IPS DF 6.9 (cell line): ENCODE measurements at regions not wholly inside any gene's neighbourhood (a gene's known extent, or its start where the extent isn't known, plus 50 kb on each side); places are given as distances from the start of the nearest gene placed in this dataset.

Source experiments
- DNase-seq: peaks from one replicate; pipeline ENCODE4 v3.0.0-alpha.2; 2013; ENCODE audit warnings: low read depth, low spot score
- H3K27ac ChIP-seq: one replicate; pipeline ENCODE4 v1.5.1; 2013; ENCODE audit warnings: low read length, control low read depth
- H3K27me3 ChIP-seq: 2 replicates; pipeline ENCODE4 v1.6.1; 2013; ENCODE audit warnings: mild to moderate bottlenecking, low read length; ENCODE audit not compliant: control insufficient read depth, insufficient read depth
- H3K36me3 ChIP-seq: 2 replicates; pipeline ENCODE4 v1.6.1; 2013; ENCODE audit warnings: low read length; ENCODE audit not compliant: control insufficient read depth, insufficient read depth
- H3K4me1 ChIP-seq: 2 replicates; pipeline ENCODE4 v1.6.1; 2013; ENCODE audit warnings: low read length; ENCODE audit not compliant: control insufficient read depth, insufficient read depth
- H3K4me3 ChIP-seq: 2 replicates; pipeline ENCODE4 v1.5.1; 2013; ENCODE audit warnings: mild to moderate bottlenecking, low read length
- H3K9me3 ChIP-seq: 2 replicates; pipeline ENCODE4 v1.6.1; 2013; ENCODE audit warnings: low read length, inconsistent platforms; ENCODE audit not compliant: control insufficient read depth, insufficient read depth
- WGBS: extraction: QIAGEN DNeasy Blood & Tissue Kit; methylation state at CpG from one replicate; pipeline ENCODE4 v1.1.7; 2013; ENCODE audit warnings: mixed read lengths, missing lambda C conversion rate; ENCODE audit not compliant: insufficient read length, insufficient coverage; 5-methylcytosine and 5-hydroxymethylcytosine counted together

DNA sequence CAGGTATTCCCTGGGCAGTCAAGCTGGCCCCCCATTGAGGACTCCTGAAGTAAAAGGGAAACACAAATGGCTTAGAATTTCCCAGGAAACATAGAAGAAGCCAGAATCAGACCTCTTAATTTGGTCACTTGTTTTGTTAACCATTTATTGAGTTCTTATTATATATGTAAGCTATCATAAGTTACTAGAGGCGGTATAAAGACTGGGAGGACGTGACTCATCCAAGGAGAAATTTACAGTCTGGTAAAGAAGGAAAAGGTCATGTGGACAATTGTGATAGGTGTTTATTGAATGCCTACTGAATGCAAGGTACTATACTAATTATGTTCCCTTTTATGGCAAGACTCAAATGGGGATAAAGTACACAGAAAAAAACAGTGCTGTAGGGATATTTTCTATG, 146.7 kb downstream of the DYRK2 start:
- Histone ChIP-seq H3K4me1 (no peaks in the 10 kb centered on the region), H3K36me3 (no peaks in the 10 kb centered on the region), H3K27me3 (no peaks in the 10 kb centered on the region), H3K4me3 (no peak overlapping the region), H3K9me3 (no peaks in the 10 kb centered on the region), H3K27ac (no peak overlapping the region)
- no peak for DNase-seq
- WGBS = no CpG with 5 or more reads among the region's 2 CpGs

DNA sequence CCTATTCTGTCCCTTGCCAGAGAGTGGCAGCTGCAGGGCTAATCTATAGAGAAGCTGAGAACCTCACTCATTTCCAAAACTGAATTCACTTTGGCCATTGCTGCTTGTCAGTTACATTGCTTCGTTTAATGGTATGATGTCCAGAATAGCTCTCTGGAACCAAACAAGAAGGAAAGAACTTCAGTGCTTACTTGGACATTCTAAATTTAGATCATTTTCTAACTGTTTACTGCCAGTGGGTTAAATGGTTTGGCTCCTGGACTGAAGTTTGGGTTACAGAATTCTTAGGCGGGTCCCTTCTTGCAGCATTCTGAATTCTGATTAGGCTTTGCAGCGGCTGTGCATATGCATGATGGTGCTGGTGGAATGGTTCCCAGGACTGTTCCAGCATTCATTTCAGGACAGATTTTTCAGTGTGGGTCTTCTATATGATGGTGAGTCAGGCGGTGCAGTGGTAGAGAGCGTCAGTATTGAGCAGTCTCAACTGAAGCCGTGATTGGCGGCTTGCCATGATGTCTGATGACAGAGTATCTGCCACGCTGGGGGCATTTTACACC, 148.7 kb downstream of the DYRK2 start:
- no CpG with 5 or more reads among the region's 8 CpGs for WGBS
- no peaks in the 10 kb centered on the region for H3K4me1 ChIP-seq
- H3K36me3 ChIP-seq = no peaks in the 10 kb centered on the region
- no peak for DNase-seq
- no peaks in the 10 kb centered on the region for H3K9me3 ChIP-seq
- no peak overlapping the region for H3K4me3 ChIP-seq
- H3K27ac ChIP-seq = no peak overlapping the region
- H3K27me3 ChIP-seq = no peaks in the 10 kb centered on the region

DNA sequence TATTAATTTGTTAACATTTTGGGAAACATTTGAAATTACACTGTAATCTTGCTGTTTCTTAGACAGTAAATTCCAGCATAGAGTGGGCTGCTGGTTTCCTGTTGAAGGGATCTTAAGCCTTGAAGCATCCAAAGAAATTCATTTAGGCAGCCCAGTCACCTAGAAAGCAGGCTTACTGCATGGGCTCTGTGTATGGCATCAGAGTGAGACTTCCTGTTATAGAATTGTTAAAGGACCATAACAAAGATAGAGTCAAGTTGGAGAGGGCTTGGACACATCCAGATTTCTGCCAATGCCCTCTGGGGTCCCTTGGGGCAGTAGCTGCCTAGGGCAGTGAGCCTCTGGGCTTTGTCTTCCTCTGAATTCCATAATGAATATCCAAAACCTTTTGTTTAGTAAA, 149.2 kb downstream of the DYRK2 start:
- H3K9me3 ChIP-seq = no peaks in the 10 kb centered on the region
- no peak overlapping the region for H3K27ac ChIP-seq
- H3K36me3 ChIP-seq = no peaks in the 10 kb centered on the region
- H3K27me3 ChIP-seq = no peaks in the 10 kb centered on the region
- no peak overlapping the region for H3K4me3 ChIP-seq
- no peaks in the 10 kb centered on the region for H3K4me1 ChIP-seq
- DNase-seq = no peak

DNA sequence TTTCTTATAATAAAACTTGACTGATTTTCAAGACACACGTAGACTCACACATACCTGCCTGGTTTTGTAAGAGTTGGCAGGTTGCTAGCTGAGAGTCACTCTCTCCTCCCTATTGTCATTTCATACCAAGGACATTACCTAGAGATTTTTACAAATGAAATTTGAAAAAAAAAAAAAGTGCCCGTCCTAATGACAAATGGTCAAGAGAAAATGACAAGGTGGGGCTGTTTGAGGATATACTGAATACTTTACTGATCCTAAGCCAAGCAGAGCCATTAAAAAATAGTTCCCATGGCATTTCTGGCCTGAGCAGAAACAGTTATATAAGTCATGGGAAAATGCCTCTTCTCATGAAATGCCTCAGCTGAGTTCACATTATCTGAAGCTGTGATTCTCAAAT, 150.2 kb downstream of the DYRK2 start:
- no peaks in the 10 kb centered on the region for H3K4me1 ChIP-seq
- no peaks in the 10 kb centered on the region for H3K9me3 ChIP-seq
- DNase-seq = no peak
- H3K36me3 ChIP-seq = no peaks in the 10 kb centered on the region
- H3K4me3 ChIP-seq = no peak overlapping the region
- WGBS = no CpG with 5 or more reads among the region's 2 CpGs
- H3K27me3 ChIP-seq = no peaks in the 10 kb centered on the region
- H3K27ac ChIP-seq = no peak overlapping the region

DNA sequence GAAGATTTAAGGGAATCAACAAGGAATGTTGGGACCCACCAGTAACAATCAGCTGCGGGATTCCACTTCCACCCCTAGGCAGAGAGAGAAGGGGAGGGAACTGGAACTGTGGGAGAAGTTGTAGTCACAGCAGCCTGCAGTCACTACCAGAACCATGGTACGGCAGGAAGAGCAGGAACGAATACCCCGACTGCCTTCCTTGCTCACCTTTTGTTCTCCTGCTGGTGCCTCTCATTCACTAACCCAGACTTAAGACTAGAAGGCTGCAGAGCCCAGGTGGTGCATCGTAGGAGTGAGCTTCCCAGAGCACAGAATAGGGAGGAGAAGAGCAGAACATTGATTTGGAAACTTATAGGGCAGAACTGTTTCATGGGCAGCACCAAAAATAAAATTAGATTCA, 154.2 kb downstream of the DYRK2 start:
- no peaks in the 10 kb centered on the region for H3K9me3 ChIP-seq
- DNase-seq = no peak
- H3K27me3 ChIP-seq = no peaks in the 10 kb centered on the region
- no peak overlapping the region for H3K4me3 ChIP-seq
- no CpG with 5 or more reads among the region's 5 CpGs for WGBS
- H3K36me3 ChIP-seq = no peaks in the 10 kb centered on the region
- H3K4me1 ChIP-seq = no peaks in the 10 kb centered on the region
- no peak overlapping the region for H3K27ac ChIP-seq

DNA sequence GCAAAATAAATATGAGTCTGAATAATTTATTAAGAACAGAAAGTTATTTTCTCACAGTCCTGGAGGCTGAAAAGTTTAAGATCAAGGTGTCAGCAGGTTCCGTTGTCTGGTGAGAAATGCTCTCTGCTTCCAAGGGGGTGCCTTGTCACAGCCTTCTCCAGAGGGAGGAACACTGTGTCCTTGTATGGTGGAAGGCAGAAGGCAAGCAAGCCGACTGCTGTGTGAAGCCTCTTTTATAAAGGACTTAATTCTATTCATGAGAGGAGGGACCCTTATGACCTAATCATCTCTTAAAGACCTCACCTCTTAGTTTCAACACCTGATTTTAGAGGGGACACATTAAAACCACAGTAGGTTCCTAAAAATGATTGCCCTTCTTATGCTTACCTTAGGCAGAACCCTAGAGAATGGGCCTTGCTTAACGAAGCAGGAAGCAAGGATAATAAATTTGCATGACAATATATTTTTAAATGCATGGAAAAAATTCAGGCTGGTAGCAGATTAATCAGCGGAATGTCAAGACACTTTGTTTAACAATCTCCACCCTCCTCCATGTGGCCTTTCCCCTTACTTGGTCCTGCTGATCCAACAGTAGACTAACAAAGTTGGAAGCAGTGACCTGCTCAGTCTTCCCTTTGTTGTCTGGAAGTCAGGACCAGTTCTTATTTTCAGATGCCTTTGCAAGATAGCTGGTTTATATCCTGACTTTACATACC, 154.9 kb downstream of the DYRK2 start:
- DNase-seq = no peak
- Histone ChIP-seq H3K27me3 (no peaks in the 10 kb centered on the region), H3K36me3 (no peaks in the 10 kb centered on the region), H3K4me1 (no peaks in the 10 kb centered on the region), H3K4me3 (no peak overlapping the region), H3K27ac (no peak overlapping the region), H3K9me3 (no peaks in the 10 kb centered on the region)
- WGBS = no CpG with 5 or more reads among the region's 4 CpGs

DNA sequence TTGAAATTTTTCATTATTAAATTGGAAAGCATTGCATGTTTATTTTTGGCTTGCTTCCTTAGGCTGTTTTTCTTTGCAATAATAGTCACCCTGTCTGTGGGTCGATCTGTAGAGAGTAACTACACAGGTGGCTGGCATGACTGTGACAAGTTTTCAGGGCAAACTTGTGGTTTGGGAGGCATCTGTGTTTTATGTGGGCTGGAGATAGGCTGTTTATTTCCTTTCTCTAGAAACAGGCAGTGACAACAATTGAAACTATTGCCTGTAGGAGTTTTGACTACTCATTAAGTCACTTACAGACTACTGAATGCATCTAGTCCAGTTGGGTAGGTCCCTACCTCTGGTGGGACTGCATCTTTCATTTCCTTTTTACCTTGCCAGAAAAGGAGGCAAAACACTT, 155.6 kb downstream of the DYRK2 start:
- no peak for DNase-seq
- Histone ChIP-seq H3K36me3 (no peaks in the 10 kb centered on the region), H3K27me3 (no peaks in the 10 kb centered on the region), H3K9me3 (no peaks in the 10 kb centered on the region), H3K27ac (no peak overlapping the region), H3K4me3 (no peak overlapping the region), H3K4me1 (no peaks in the 10 kb centered on the region)
- no CpG with 5 or more reads among the region's 1 CpG for WGBS

DNA sequence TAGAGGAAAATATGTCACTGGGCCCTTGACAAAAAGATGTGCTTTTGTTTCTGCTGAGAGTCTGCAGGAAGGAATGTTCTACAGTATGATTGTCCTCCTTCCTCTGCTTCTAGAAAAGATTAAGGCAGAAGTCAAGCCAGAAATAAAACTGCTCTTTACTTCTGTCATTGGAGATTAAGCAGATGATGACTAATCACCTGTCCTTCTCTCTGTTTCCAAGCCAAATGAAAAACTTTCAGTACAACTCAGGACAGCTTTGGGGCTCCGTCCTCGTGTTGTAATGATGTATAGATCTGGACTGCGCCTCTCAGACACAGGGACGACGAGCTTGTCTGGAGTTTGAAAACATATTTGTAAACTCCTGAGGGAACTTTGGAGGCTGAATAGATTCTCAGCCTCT, 159.3 kb downstream of the DYRK2 start:
- Histone ChIP-seq H3K27me3 (no peaks in the 10 kb centered on the region), H3K27ac (no peak overlapping the region), H3K36me3 (no peaks in the 10 kb centered on the region), H3K9me3 (no peaks in the 10 kb centered on the region), H3K4me1 (no peaks in the 10 kb centered on the region), H3K4me3 (no peak overlapping the region)
- DNase-seq = no peak
- no CpG with 5 or more reads among the region's 5 CpGs for WGBS

DNA sequence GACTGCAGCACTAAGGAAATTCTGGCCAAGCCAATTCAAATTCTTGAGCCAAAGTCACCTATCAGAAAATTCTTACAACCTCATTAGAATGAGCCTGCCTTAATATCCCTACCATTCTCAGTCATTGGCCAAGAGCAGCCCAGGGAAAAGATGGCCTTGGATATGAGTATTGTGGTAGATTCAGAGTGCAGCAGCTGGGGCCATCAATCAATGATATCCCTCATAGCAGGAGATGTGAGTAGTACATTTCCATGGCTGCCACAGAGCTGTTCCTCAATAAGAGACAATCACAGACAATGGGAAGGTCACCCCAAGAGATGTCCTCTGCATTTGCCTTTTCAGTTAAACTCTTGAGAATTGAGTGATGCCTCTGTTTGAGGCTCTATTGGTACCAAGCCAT, 161.6 kb downstream of the DYRK2 start:
- Histone ChIP-seq H3K4me3 (no peak overlapping the region), H3K9me3 (no peaks in the 10 kb centered on the region), H3K4me1 (no peaks in the 10 kb centered on the region), H3K27ac (no peak overlapping the region), H3K27me3 (no peaks in the 10 kb centered on the region), H3K36me3 (no peaks in the 10 kb centered on the region)
- DNase-seq = no peak

DNA sequence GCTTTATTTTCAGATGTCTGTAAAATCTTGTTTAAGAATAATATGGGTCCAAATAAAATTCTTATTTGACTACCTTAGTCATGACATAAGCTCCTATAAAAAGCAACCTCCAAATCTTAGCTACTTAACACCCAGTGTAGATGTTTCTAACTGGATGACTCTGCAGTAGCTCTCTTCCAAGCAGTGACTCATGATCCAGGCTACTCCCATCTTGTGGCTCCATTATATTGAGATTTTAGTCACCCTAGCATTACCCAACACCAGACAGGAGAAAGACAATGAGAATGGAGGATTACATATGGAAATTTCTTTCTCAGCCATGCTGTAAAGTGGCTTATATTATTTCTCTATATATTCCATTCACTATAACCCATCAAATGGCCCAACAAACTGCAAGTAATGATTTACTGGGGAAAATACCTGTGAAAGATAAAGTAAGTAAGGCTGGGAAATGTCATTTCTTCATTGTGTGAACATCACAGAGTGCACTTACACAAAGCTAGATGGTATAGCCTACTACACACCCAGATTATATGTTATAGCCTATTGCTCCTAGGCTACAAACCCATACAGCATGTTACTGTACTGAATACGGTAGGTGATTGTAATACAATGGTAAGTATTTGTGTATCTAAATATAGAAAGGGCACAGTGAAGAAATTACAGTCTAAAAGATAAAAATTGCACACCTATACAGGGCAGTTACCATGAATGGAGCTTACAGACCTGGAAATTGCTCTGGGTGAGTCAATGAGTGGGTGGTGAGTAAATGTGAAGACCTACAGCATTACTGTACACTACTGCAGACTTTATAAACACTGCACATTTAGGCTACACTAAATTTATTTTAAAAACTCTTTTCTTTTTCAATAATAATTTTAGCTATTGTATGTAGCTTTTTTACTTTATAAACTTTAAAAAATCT, 163.2 kb downstream of the DYRK2 start:
- no peaks in the 10 kb centered on the region for H3K9me3 ChIP-seq
- no CpG with 5 or more reads among the region's 1 CpG for WGBS
- DNase-seq = no peak
- no peaks in the 10 kb centered on the region for H3K4me1 ChIP-seq
- no peaks in the 10 kb centered on the region for H3K27me3 ChIP-seq
- H3K36me3 ChIP-seq = no peaks in the 10 kb centered on the region
- no peak overlapping the region for H3K4me3 ChIP-seq
- H3K27ac ChIP-seq = no peak overlapping the region
